ENCODE measurements at regions not wholly inside any gene's neighbourhood (a gene's known extent, or its start where the extent isn't known, plus 50 kb on each side); places are given as distances from the start of the nearest gene placed in this dataset.

DNA sequence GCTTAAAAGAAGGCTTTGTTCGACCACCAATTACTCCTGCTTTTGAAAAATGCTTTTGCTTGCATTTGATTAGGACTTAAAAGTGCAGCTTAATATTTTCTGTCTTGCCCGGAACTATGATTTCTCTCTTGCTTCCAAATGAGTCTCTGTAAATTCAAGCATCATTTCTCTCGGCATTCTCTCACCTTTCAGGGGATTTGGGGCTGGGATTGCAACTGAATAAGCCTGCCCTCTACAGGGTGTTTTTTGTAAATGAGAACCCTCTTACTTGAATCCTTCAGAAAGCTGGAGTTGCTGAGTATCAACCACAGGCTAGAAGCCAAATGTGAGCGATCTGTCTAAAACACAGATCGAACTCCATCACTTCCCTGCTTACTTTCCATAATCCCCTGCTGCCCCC is 234.6 kb downstream of the TMEM114 start:
- no peak overlapping the region for H3K4me3 ChIP-seq (ENCODE audit: control insufficient read depth in 2 of 3, extremely low read depth in 1 of 3, insufficient read depth in 2 of 3, low read depth in 1 of 3, low read length in 3 of 3)
- no peak for FAIRE-seq
- no peaks in the 10 kb centered on the region for H3K79me2 ChIP-seq (ENCODE audit: control insufficient read depth, insufficient read depth, low read length)
- H3K9ac ChIP-seq (ENCODE audit: control insufficient read depth, extremely low read depth, insufficient read depth, low read length): no peak overlapping the region
- H4K20me1 ChIP-seq (ENCODE audit: control insufficient read depth, extremely low read depth, insufficient read depth, low read length): no peaks in the 10 kb centered on the region
- no peaks in the 10 kb centered on the region for H3K9me1 ChIP-seq (ENCODE audit: control insufficient read depth, extremely low read depth, insufficient read depth, low read length)
- no peaks in the 10 kb centered on the region for H3K9me3 ChIP-seq (ENCODE audit: control insufficient read depth, low read depth, low read length)
- no peak for TF ChIP-seq EZH2 (IDR thresholded peaks at IDR 0.05; ENCODE audit: low read length)
- no peak for TF ChIP-seq CTCF (optimal IDR thresholded peaks at IDR 0.05 in 1 of 3, IDR thresholded peaks at IDR 0.05 in 1 of 3, conservative IDR thresholded peaks at IDR 0.05 in 1 of 3; ENCODE audit: extremely low read depth in 1 of 3, insufficient read depth in 2 of 3, low read length in 3 of 3)
- dilution Hi-C loops (cut with MboI; ENCODE audit: extremely low pct_ligation_motif_present, low sequenced_read_pairs): no loop called here
- no peaks in the 10 kb centered on the region for H3K36me3 ChIP-seq (ENCODE audit: control insufficient read depth in 2 of 2, extremely low read depth in 1 of 2, insufficient read depth in 2 of 2, low read length in 2 of 2)
- DNase-seq (ENCODE audit: low read depth, low spot score): no peak
- H3K27me3 ChIP-seq (ENCODE audit: control insufficient read depth, extremely low read depth, insufficient read depth, low read length): no peaks in the 10 kb centered on the region
- H2AFZ ChIP-seq (ENCODE audit: control insufficient read depth, low read length): no peak overlapping the region
- no peaks in the 10 kb centered on the region for H3K4me1 ChIP-seq (ENCODE audit: control insufficient read depth, extremely low read depth, insufficient read depth, low read length)
- H3K4me2 ChIP-seq (ENCODE audit: control insufficient read depth, extremely low read depth, insufficient read depth, low read depth, low read length): no peak overlapping the region
- H3K27ac ChIP-seq (ENCODE audit: control insufficient read depth, insufficient read depth, low read length): no peak overlapping the region

- Histone ChIP-seq H3K9ac (ENCODE audit: control insufficient read depth, extremely low read depth, insufficient read depth, low read length) (no peak overlapping the region), H2AFZ (ENCODE audit: control insufficient read depth, low read length) (no peak overlapping the region), H3K79me2 (ENCODE audit: control insufficient read depth, insufficient read depth, low read length) (no peaks in the 10 kb centered on the region), H3K27ac (ENCODE audit: control insufficient read depth, insufficient read depth, low read length) (no peak overlapping the region), H3K36me3 (ENCODE audit: control insufficient read depth in 2 of 2, extremely low read depth in 1 of 2, insufficient read depth in 2 of 2, low read length in 2 of 2) (no peaks in the 10 kb centered on the region), H3K27me3 (ENCODE audit: control insufficient read depth, extremely low read depth, insufficient read depth, low read length) (no peaks in the 10 kb centered on the region), H3K4me3 (ENCODE audit: control insufficient read depth in 2 of 3, extremely low read depth in 1 of 3, insufficient read depth in 2 of 3, low read depth in 1 of 3, low read length in 3 of 3) (no peak overlapping the region), H3K4me2 (ENCODE audit: control insufficient read depth, extremely low read depth, insufficient read depth, low read depth, low read length) (no peak overlapping the region), H4K20me1 (ENCODE audit: control insufficient read depth, extremely low read depth, insufficient read depth, low read length) (no peaks in the 10 kb centered on the region), H3K4me1 (ENCODE audit: control insufficient read depth, extremely low read depth, insufficient read depth, low read length) (no peaks in the 10 kb centered on the region), H3K9me1 (ENCODE audit: control insufficient read depth, extremely low read depth, insufficient read depth, low read length) (no peaks in the 10 kb centered on the region), H3K9me3 (ENCODE audit: control insufficient read depth, low read depth, low read length) (peaks cover 2% of the 10 kb centered on the region)
- dilution Hi-C loops (cut with MboI; ENCODE audit: extremely low pct_ligation_motif_present, low sequenced_read_pairs): no loop called here
- TF ChIP-seq CTCF (optimal IDR thresholded peaks at IDR 0.05 in 1 of 3, IDR thresholded peaks at IDR 0.05 in 1 of 3, conservative IDR thresholded peaks at IDR 0.05 in 1 of 3; ENCODE audit: extremely low read depth in 1 of 3, insufficient read depth in 2 of 3, low read length in 3 of 3) (no peak), EZH2 (IDR thresholded peaks at IDR 0.05; ENCODE audit: low read length) (no peak)
- DNase-seq (ENCODE audit: low read depth, low spot score) (no peak), FAIRE-seq (no peak)
Observed at GRCh38 chr16:8346294-8346693, 244.0 kb downstream of the TMEM114 start.
